ENCODE measurements at regions not wholly inside any gene's neighbourhood (a gene's known extent, or its start where the extent isn't known, plus 50 kb on each side); places are given as distances from the start of the nearest gene placed in this dataset.
"Not testable (repeated sequence)": the region's sequence is repeated elsewhere in the genome, so short reads cannot be mapped to it uniquely, and the experiment has no call there.

DNA sequence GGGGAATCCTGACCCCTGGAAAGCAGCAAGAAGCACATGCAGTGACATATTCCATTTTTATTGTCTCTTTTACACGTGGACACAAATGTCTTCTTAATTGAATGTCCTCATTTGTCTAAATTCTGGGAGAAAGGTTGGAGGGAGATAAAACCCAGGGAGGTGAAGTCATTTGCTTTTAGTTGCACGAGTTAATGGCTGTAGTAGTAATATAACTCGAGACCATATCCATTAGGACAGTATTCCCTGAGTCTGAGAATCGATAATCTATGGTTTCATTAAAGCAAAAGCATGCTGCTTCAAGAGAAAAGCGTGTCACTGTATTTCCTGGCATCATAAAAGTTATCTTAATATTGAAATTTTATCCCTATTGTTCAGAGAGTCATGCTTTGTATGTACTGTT lies 216.0 kb upstream of the PELI2 start:
- no peak for DNase-seq

DNA sequence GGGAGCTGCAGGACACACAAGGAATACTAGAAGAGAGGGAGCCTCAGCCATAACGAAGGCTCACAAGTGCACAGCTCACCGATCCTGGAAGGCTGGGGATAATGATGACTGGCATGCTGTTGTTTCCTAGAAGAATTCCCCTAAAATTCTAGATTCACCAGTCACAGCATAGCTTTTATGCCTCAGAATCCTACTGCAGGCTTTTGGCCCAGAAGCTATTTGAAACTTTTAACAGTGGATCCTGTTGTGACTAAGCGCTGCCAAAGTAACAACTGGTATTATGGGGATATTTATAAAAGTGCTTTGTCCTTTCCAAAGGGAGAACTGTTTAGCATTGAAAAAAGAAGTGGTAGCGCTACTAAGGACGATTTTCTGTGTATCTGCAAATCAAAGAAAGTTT lies 214.1 kb upstream of the PELI2 start:
- no peak for DNase-seq

DNA sequence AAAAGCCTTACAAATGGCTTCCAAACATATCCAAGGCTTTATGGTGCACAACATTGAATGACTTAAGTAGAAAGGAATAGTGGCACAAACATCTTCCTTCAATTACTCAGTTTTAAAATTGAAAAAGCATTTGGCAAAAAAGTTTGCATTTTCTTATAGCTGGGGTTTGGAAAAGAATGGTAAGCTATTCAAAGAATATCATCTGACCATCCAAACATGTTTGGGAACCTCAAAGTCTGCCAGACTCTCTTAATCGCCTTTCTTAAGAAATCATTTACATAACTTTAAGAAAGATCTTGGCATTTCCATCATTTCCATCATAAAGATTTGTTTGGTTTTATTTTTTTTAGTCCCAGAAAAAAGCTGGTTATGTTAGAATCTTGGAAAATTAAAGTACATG lies 210.1 kb upstream of the PELI2 start:
- no peak for DNase-seq

DNA sequence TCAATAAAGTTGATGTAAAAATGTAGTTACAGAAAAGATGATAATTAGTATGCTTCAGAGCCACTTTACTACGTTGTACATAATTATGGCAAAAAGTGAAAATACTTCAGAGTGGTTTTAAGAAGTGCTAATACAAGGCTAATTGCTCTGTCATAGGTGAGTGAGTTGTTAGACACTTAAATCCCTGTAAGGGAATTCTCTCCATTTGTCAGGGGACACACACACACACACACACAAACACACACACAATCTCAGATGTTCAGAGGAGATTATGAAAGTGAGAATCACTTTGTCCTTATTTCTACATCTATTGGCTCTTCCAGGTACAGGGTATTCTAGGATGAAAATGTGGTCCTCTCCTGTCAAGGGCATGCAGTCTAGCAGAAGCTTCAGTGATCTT lies 208.3 kb upstream of the PELI2 start:
- DNase-seq = no peak

DNA sequence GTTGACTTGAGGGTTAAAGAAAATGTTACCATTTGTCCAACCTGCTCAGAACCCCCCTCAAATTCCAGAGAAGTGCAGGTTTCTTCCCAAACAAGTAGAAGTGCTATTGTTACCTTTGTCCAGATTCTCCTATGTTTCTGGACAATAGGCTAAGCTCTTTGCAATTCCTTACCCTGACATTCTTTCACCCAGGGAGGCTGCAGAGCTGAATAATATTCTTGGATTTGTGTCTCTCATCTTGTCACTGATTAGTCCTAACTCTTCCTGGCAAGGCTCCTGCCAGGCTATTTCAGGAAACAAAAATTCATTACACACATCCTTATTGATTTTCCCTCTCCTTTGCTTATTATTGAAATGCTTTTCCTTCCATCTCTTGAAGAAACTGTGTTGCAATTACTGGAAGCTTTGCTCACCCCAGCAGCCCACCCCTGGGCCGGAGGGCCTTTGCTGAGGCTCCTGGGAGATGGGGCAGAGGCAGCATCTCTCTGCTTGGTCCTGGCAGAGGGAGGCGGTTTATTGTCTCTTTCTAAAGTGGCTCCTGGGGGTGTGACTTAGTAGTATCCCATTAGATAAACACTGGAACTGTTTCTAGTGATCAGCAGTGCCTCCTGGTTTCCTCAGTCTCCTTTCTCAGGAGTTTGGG lies 207.5 kb upstream of the PELI2 start:
- DNase-seq = no peak

DNA sequence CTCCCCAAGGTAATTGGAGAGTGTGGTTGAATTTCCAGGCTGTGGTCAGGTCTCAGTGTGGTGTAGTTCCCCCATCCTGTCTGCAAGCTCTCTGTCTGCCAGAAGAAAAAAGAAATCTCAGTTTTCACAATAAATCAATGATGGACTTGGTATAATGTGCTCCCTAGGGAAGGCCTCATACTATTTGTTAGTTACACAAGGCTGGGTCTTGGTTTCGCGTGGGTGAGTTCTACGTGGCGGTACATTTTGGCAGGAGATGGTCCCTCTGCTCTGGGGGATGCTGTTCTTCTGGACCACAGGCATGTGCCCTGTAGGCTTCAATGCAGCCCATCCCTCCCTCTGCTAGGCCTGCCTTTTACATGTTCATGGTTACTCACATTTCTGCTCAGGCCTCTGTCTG lies 206.4 kb upstream of the PELI2 start:
- no peak for DNase-seq

DNA sequence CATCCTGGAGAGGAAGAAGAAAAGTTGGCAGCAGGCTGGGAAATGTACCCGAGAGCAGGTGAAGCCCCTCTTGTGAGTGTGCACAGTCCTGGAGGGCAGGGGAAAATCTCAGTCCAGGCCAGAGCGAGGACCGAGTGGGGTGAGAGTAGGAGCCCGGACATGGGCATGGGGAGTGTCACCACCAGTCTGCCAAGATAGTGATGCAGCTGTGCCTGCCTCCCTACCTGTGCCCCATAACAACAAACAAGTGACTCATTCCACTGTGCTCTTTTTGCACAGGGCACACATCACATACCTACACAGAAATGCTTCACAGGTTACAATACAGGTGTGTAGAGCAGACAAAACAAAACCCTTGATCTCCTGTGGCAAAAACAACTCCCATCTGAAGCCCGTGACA lies 205.9 kb upstream of the PELI2 start:
- DNase-seq = no peak

DNA sequence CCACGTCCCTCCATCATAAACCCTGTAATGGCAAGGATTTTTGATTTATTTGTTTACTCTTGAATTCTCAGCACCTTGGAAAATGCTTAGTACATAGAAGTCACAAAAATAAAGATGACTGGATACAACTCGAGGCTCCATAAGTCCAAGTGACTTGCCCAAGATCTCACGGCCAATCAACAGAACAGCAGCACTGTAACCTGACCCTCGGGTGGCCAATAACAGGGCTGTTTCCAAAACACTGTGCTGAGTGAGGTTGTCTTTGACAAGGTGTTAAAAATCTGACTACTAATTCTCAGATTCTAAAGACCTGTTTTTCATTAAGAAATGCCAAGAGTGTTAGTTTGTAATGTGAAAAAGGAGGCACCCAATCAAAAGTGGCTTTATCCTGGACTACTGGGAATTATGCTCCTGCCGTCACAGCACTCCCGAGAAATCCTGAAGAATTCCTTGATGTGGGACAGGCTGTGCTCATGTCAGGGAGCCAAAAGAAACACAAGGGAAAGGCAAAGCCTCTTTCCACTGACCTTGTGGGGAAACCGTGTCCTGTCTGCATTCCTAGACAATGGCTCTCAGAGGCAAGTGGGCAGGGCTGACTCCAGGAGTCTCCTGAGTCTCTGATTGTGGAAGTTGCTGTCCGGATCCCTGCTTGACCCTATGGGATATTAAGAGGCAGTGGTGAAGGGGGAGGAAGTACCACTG lies 204.7 kb upstream of the PELI2 start:
- DNase-seq = no peak

DNA sequence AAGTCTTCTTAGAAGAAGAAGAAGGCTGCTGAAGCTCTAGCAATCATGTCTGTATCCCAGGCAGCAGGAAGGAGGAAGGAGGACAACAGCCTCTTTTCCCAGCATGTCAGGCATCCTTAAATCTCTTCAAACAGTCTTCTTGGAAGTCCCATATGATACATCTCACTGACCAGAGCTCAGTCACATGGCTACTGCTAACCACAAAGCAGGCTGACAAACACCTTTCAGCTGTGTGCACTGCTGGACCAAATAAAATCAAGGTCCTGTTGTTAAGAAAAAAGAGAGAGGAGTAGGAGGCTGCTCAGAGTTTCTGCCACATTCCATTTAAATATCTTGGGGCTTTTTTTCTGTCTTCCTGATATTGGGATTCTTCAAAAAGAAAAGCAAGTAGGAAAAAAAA lies 203.4 kb upstream of the PELI2 start:
- DNase-seq = no peak

DNA sequence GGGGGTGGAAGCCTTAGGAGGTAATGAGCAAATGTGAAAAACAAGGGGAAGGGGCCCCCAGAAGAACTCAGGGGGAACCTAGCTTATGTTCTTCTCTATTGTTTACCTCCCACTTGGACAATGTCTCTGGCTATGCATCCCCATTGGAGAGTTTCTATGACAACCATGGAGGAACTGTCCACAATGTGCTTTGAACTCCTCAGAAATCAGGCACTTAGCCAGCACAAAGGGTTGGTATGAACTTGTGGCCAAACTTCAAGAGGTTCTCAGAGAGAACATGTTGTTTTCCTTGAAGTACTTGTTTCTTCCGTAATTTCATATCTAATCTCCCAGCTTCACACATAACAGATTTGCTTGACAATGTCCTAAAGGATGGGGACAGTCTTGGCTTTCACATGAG lies 202.8 kb upstream of the PELI2 start:
- DNase-seq = no peak

DNA sequence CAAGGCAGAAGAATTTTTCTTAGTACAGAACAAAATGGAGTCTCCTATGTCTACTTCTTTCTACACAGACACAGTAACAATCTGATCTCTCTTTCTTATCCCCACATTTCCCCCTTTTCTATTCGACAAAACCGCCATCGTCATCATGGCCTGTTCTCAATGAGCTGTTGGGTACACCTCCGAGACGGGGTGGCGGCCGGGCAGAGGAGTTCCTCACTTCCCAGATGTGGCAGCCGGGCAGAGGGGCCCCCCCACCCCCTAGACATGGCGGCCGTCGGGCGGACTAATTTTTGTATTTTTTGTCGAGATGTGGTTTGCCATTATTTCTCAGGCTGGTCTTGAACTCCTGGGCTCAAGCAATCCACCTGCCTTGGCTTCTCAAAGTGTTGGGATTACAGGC lies 198.4 kb upstream of the PELI2 start:
- not testable (repeated sequence) for DNase-seq

DNA sequence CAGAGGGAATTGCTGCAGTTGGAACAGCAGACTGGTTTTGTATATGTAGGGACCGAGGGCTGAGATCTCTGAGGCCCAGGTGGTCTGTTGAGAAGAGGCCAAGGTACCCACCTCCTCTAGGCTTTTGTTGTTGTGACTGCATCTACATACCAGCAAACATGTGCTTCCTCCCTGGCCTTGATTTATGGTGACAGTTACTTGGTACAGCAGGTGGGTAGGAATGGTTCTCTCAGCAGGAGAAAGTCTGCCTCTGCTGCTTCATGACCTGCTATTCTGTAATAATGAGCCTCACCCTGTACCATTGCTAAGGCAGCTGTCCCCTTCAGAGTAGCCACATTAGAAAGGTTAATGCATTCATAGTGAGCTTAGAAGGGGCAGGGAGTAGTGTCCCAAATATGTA lies 196.7 kb upstream of the PELI2 start:
- no peak for DNase-seq

DNA sequence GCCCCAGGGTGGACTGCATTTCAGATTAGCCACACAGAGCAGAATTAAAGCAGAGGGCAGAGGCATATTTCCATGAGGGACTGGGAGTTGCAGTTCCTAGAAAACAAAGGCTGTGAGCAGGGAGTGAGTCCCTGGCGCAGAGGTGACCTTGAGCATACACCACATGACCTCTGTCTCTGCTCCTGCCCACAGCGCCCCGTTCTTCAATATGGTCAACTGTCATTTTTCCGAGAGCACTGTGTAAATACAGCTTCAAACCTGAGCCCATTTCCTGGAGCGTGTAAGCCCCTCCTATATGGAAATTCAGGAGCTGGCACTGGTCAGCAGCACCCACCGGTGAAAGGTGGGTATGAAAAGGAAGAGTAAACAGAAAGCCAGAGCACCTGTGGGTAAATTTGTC lies 192.2 kb upstream of the PELI2 start:
- DNase-seq = peak; percentile 97

DNA sequence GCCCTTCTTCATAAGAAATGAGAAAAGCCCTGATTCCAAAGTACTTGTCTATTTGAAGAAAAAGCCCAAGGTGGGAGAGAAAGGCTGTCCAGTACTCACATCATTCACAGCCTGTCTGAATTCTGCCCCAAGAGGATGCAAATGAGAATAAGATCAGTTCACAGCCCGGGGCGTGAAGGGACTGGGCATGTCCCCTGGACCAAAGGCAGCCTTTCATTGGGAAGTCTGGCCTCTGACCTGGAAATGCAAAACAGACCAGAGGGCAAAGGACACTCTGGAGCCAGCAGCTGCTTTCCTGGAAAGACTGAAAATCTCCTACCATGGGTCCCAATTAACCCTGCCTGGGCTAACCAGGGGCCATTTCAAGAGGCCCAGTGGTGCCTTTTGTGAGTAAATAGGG lies 191.2 kb upstream of the PELI2 start:
- DNase-seq = peak; percentile 89

DNA sequence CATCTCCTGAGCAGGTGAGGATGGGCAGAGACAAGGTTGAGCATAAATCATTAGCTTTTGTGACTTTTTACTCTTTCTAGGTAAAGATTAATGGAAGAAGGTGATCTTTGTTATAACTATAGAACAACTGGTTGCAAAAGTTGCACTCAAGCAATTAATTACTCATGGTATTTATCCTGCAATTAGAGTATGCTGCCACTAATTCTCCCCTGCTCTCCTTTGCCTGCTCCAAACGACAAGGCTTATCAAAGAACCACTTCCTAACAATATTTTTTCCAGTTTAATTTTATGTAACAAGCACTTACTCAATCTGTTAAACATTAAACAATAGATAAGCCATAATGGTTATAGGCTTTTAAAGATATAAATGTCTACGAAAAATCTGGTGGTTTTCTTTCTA lies 189.9 kb upstream of the PELI2 start:
- DNase-seq = no peak

DNA sequence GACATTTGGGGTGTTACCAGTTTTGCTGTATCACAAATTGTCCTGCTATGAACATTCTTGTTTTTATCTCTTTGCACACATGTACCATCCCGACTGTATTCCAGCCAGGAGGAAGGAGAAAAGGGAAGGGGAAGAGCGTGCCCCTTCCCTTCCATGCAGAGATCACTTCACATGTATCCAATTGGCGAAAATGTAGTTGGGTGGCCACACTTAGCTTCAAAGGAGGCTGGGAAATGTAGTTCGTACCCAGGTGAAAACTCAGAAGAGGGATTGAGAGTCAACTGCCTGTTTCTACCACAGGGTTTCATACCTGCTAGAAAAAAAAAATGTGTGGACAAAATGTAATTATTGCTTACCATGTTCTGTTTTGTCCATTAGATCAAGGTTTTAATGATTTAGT lies 189.1 kb upstream of the PELI2 start:
- DNase-seq = no peak

DNA sequence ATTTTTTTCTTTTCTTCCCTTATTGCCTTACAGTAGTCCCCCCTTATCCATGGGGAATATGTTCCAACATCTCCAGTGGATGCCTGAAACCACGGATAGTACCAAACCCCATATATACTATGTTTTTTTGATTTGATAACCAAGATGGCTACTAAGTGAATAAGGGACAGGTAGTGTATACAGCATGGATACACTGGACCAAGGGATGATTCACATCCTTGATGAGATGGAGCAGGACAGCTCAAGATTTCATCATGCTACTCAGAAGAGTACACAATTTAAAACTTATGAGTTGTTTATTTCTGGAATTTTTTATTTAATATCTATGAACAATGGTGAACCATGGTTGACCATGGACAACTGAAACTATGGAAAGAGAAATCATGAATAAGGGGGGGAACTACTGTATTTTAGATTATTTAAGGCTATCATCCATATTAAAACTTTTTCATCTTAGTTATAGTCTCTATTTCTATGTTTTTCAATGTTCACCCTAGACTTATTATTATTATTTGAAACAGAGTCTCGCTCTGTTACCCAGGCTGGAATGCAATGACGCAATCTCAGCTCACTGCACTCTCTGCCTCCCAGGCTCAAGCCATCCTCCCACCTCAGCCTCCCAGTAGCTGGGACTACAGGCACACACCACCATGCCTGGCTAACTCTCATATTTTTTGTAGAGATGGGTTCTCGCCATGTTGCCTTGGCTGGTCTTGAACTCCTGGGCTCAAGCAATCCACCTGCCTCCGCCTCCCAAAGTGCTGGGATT lies 188.0 kb upstream of the PELI2 start:
- no peak for DNase-seq

DNA sequence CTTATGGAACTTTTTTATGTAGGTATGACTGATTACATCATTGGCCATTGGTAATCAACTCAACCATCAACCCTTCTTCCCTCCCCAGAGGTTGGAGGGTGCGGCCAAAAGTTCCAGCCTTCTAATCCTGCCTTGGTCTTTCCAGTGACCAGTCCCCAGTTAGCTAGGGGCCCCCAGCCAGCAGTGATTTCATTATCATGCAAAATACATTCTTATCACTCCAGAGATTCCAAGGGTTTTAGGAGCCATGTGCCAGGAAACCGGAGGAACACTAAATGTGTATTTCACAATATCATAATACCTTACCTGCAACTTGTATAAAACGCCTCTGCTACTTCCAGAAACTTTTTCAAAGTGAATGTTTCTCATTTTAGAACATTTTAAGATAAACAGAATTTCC lies 181.5 kb upstream of the PELI2 start:
- DNase-seq = no peak

DNA sequence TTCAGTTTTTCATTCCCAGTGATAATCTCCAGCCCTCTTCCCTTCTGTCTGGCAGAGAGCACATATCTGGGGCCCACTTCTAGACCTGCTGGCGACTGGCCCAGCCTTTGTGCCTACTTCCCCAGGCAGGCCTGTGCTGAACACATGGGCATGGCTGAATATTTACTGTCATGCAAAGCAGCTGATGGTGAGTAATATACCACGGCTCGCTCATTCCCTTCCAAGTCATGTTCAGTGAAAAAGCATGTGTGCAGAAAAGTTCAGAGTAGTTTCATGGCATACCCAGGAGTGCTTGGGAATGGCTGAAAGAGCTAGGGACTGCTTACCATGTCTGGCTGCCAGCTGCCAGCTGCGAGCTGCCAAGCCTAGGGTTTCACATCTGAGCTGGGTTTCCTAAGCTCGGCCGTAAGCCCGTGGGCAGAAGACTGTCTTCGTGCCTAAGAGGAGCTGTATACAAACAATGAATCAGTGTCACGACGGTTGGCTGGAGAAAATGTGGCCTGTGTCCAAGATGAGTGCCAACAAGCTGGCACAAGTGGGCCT lies 179.9 kb upstream of the PELI2 start:
- peak; percentile 84 for DNase-seq

DNA sequence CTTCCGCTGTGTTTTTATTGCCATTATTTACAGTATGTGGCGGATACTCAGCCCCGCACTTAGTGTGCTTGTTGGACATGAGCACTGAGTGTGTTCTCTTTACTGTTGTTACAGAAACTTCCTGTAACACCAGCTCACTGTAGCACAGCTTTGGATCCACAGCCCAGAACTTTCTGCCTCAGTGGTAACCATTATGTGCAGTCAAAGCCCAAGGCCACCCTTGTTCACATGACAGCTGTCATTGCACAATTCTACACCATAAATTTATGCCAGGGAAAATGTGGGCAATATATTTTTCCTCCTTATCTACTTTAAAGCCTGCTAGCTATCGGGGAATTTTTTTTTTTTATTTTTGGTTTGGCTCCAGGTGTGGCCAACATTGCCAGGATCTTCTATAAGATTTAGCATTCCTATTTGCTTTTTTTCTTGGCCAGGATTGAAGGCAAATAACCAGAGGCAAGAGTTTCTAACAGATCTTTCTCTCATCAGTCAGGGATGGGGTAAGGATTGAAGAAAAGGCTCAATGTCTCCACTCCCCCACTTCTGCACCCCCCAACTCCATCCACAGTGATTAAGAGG lies 176.0 kb upstream of the PELI2 start:
- DNase-seq = no peak

DNA sequence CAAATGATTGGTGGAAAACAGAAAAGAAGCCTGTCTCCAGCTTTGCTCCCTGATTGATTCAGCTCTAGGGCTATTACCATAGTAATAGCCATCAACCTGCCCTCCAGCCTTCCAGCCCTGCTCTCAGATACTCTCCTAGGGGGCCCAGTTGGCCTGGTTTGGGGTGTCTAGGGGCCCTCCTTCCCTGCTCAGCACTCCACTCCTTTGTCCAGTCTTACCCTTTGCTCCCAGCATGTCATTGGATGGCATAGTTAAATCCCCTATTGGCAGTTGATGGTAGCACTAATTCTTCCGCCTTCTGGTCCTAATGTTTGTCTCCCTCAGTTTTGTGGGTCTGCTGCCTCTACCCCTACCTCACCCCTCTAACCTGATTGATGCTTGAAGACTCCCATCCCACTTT lies 175.4 kb upstream of the PELI2 start:
- DNase-seq = no peak

DNA sequence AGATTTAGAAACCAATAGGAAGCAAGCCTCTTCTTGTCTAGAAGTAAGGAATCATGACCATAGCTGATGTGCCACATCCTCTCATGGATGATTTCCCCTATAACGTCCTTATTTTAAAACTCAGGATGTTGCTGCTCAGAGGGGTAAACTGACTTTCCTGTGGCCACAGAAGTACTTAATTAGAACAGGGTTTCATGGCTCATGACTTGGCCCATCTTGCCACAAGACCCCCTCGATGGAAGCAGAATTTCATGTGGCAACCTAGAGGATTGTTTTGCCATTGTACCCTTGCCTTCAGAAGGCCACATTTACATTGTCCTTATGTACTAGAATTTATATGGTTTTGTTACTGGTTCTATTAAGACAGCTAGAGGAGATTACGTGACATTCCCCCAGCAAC lies 173.5 kb upstream of the PELI2 start:
- DNase-seq = no peak

DNA sequence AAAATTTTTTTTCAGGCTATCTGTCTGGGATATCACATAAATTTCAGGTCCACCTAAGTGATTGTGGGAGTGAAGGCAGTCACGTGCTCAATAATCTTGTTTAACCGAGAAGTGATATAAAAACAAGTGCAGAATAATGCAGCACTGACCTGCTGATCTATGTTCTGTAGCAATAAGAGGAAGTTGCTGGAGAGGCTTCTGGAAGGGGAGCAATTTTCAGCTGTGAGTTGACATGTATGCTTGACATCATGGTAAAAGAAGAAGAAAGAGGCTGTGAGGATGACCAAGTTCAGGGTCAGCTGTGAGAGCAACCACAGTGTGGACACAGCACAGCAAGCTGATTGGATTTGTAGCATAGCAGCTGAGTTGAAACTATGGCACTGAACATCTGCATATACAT lies 172.0 kb upstream of the PELI2 start:
- no peak for DNase-seq

DNA sequence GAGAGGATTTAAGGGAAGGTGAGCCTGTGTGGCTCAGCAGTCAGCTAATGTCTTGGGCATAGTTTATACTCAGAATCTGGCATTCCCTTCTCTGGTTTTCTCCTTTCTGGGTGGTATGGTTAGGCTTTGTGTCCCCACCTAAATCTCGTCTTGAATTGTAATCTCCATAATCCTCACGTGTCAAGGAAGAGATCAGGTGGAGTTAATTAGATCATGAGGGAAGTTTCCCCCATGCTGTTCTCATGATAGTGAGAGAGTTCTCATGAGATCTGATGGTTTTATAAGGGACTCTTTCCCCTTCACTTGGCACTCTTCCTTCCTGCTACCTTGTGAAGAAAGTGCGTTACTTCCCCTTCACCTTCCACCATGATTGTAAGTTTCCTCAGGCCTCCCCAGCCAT lies 169.8 kb upstream of the PELI2 start:
- DNase-seq = no peak
